ENCODE measurements at regions not wholly inside any gene's neighbourhood (a gene's known extent, or its start where the extent isn't known, plus 50 kb on each side); places are given as distances from the start of the nearest gene placed in this dataset.

- peaks cover 7% of the 10 kb centered on the region for H3K27me3 Mint-ChIP-seq (ENCODE audit: low read depth)
- TF ChIP-seq E2F1 (CRISPR knock-in tag; IDR thresholded peaks at IDR 0.05) (no peak), ATF3 (CRISPR knock-in tag; conservative IDR thresholded peaks at IDR 0.05) (no peak), NR3C1 (CRISPR knock-in tag; conservative IDR thresholded peaks at IDR 0.05; ENCODE audit: low read depth) (no peak), GTF2I (CRISPR knock-in tag; conservative IDR thresholded peaks at IDR 0.05) (no peak), STAT6 (CRISPR knock-in tag; conservative IDR thresholded peaks at IDR 0.05; ENCODE audit: low read depth) (no peak), ATF2 (CRISPR knock-in tag; IDR thresholded peaks at IDR 0.05; ENCODE audit: borderline replicate concordance, low read depth) (no peak), NR1H2 (CRISPR knock-in tag; IDR thresholded peaks at IDR 0.05) (no peak), FOXP1 (CRISPR knock-in tag; IDR thresholded peaks at IDR 0.05; ENCODE audit: borderline replicate concordance) (no peak), AFF4 (CRISPR knock-in tag; IDR thresholded peaks at IDR 0.05; ENCODE audit: borderline replicate concordance) (no peak), ZNF263 (CRISPR knock-in tag; IDR thresholded peaks at IDR 0.05; ENCODE audit: low read depth) (no peak), HMGXB4 (CRISPR knock-in tag; IDR thresholded peaks at IDR 0.05) (no peak), PRDM15 (CRISPR knock-in tag; IDR thresholded peaks at IDR 0.05) (no peak), ZMAT4 (CRISPR knock-in tag; IDR thresholded peaks at IDR 0.05) (no peak), SMAD4 (CRISPR knock-in tag; IDR thresholded peaks at IDR 0.05) (no peak), ETV6 (CRISPR knock-in tag; IDR thresholded peaks at IDR 0.05) (no peak), ZSCAN18 (CRISPR knock-in tag; IDR thresholded peaks at IDR 0.05) (no peak), TEAD4 (CRISPR knock-in tag; IDR thresholded peaks at IDR 0.05) (no peak), ZNF138 (CRISPR knock-in tag; conservative IDR thresholded peaks at IDR 0.05) (no peak)
- ChIA-PET POLR2A (no interaction called here), CTCF (no interaction called here)
- DNase-seq (ENCODE audit: low spot score) (no peak), ATAC-seq (no peak)
- H3K9me3 Mint-ChIP-seq: peaks cover 22% of the 10 kb centered on the region
- no peak overlapping the region for H3K27ac Mint-ChIP-seq
- peaks cover 12% of the 10 kb centered on the region for H3K4me1 Mint-ChIP-seq
- H3K4me3 Mint-ChIP-seq: no peak overlapping the region
- H3K36me3 Mint-ChIP-seq: peaks cover 4% of the 10 kb centered on the region
Observed at GRCh38 chr9:88937248-88937647, 54.0 kb upstream of the S1PR3 start.

All from WTC11 (cell line).